ENCODE measurements at regions not wholly inside any gene's neighbourhood (a gene's known extent, or its start where the extent isn't known, plus 50 kb on each side); places are given as distances from the start of the nearest gene placed in this dataset.

- WGBS, 2 donors, result 80 to 86% methylated on average over 2 of the region's 2 CpGs
- intact Hi-C loops (cut with DNase I; ENCODE audit: low total_unique reads), result no loop called here
- TF ChIP-seq POLR2A (IDR thresholded peaks at IDR 0.05) (no peak), CTCF (IDR thresholded peaks at IDR 0.05) (no peak)
Measured at GRCh38 chr7:17448479-17449423, 150.3 kb downstream of the AHR start.

GRCh38 chr7:17456541-17456940 is 158.1 kb downstream of the AHR start:
- DNase-seq (ENCODE audit: low spot score in 2 of 2), result no peak
- intact Hi-C loops (cut with DNase I; ENCODE audit: low total_unique reads), result no loop called here
- WGBS, 2 donors, result 21 to 35% methylated on average over 2 of the region's 2 CpGs
- TF ChIP-seq POLR2A (IDR thresholded peaks at IDR 0.05) (no peak), CTCF (IDR thresholded peaks at IDR 0.05) (no peak)
- no peak overlapping the region for H3K4me3 ChIP-seq (ENCODE audit: low read depth, poor library complexity, severe bottlenecking)

More at GRCh38 chr7:17448479-17449423, 150.3 kb downstream of the AHR start:
- DNase-seq (ENCODE audit: low spot score in 2 of 2), result no peak
- H3K4me3 ChIP-seq (ENCODE audit: low read depth, poor library complexity, severe bottlenecking), result no peak overlapping the region

- no peak for TF ChIP-seq CTCF (IDR thresholded peaks at IDR 0.05)
- intact Hi-C loops (cut with DNase I; ENCODE audit: low total_unique reads), result no loop called here
- no peak for DNase-seq (ENCODE audit: low spot score in 2 of 2)
- H3K4me3 ChIP-seq (ENCODE audit: low read depth, poor library complexity, severe bottlenecking), result no peak overlapping the region
Measured at GRCh38 chr7:17460001-17460400, 161.5 kb downstream of the AHR start.

- intact Hi-C loops (cut with DNase I; ENCODE audit: low total_unique reads), result no loop called here
- no peak for TF ChIP-seq CTCF (IDR thresholded peaks at IDR 0.05)
- no peak for TF ChIP-seq POLR2A (IDR thresholded peaks at IDR 0.05)
- no peak overlapping the region for H3K4me3 ChIP-seq (ENCODE audit: low read depth, poor library complexity, severe bottlenecking)
- WGBS, 2 donors, result 85 to 93% methylated on average over 4 of the region's 4 CpGs
- DNase-seq (ENCODE audit: low spot score in 2 of 2), result no peak
Measured at GRCh38 chr7:17460665-17461064, 162.2 kb downstream of the AHR start.

- intact Hi-C loops (cut with DNase I; ENCODE audit: low total_unique reads), result no loop called here
Measured at GRCh38 chr7:17462131-17462631, 163.7 kb downstream of the AHR start.

More at GRCh38 chr7:17462131-17462631, 163.7 kb downstream of the AHR start:
- WGBS, 2 donors, result 15 to 28% methylated on average over 3 of the region's 3 CpGs
- H3K4me3 ChIP-seq (ENCODE audit: low read depth, poor library complexity, severe bottlenecking), result no peak overlapping the region
- DNase-seq (ENCODE audit: low spot score in 2 of 2), result no peak
- no peak for TF ChIP-seq POLR2A (IDR thresholded peaks at IDR 0.05)
- TF ChIP-seq CTCF (IDR thresholded peaks at IDR 0.05), result no peak
